Jurkat, Clone E6-1 (cell line): ENCODE measurements at regions not wholly inside any gene's neighbourhood (a gene's known extent, or its start where the extent isn't known, plus 50 kb on each side); places are given as distances from the start of the nearest gene placed in this dataset.
"Not testable (repeated sequence)": the region's sequence is repeated elsewhere in the genome, so short reads cannot be mapped to it uniquely, and the experiment has no call there.

ENCODE experiments used
- DNase-seq: peaks from one replicate; pipeline ENCODE4 v3.0.0-alpha.2; 2011; ENCODE audit warnings: low read depth, low spot score
- H3K4me3 ChIP-seq: 2 replicates; pipeline ENCODE4 v1.5.1; 2011; ENCODE audit warnings: mild to moderate bottlenecking, low read length, control low read depth, moderate library complexity

DNA sequence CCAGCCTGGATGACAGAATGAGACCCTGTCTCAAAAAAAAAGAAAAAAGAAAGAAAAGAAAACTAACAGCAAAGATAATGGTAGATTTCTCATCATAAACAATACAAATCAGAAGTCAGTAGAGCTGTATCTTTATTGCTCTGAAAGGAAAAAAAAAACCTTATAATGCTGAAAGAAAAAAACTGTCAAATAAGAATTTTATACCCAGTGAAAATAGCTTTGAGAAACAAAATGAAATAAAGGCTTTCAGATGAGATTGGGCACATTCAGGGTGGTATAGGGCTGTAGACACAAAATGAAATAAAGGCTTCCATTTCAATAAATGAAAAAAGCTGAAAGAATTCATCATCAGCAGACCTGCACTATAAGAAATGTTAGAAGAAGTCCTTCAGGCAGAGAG is 105.0 kb upstream of the FOXN3 start:
- DNase-seq: no peak
- H3K4me3 ChIP-seq: no peak overlapping the region

DNA sequence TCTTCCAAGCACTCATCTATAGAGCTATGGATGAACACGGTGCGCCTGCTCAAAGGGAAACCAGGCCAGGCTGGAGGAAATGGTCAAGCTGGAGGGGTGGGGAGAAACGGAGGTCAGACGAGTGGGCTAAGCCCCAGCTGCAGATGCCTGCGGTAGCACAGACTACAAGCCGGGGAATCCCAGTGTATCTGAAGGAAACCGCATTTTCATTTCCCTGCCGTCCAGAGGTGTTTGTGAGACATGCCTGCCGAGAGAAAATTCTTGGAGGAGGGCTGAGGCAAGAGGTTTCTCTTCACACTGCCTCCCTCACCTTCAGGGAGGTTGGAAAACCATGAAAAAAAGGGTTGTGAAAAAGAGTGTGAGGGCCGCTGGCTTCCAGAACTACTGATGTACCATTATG is 102.0 kb upstream of the FOXN3 start:
- no peak for DNase-seq
- H3K4me3 ChIP-seq: no peak overlapping the region

DNA sequence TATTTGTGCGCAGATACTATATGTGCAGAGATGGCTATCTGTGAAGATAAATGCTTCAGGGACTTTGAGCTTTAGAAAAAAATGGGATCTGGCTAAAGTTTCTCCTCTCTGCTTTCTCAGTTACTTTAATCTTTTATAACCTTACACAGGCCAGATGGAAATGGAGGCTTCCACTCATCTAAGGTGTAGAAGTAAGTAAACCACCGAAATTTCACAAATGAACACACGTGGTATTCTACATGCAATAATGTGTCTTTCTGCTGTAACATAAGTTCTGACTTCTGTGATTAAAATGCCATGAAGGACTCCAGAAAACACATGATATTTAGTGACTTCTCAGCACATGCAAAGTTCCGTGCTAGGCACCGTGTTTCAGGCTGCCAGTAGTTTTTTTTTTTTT is 99.1 kb upstream of the FOXN3 start:
- H3K4me3 ChIP-seq: no peak overlapping the region
- DNase-seq: no peak

DNA sequence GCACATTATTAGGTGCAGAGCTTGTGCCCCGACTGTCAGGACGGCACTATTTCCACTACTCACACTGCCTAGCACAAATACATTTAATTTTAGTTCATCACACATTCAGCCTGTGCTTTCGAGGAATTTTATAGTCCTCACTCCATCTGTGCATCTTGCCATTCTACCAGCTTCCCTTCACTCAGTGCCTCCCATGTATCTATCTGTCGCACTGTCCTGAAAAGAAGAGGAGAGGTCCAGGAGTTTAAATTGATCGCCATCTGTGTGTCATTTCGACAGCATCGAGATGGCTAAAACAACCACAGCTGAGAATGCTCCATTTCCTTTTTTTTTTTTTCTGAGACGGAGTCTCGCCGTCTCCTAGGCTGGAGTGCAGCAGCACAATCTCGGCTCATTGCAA is 97.6 kb upstream of the FOXN3 start:
- DNase-seq: no peak
- no peak overlapping the region for H3K4me3 ChIP-seq

DNA sequence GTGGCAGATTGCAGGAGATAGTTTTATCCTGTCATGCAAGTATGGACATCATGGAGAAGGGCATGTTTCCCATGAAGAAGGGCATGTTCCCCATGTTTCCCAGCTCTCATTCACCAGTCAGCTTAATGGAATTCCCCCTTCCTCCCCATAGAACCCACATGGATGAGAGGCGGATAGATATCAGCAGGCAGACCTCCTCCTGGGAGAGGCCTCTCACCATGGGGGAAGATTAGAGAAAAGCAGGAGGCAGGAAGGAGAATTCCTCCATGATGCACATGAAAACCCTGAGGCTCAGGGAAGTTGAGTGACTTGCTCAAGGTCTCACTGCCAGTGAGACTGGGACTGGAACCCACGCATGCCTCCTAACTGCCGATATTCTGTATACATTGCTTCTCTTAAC is 92.9 kb upstream of the FOXN3 start:
- DNase-seq: no peak
- no peak overlapping the region for H3K4me3 ChIP-seq

DNA sequence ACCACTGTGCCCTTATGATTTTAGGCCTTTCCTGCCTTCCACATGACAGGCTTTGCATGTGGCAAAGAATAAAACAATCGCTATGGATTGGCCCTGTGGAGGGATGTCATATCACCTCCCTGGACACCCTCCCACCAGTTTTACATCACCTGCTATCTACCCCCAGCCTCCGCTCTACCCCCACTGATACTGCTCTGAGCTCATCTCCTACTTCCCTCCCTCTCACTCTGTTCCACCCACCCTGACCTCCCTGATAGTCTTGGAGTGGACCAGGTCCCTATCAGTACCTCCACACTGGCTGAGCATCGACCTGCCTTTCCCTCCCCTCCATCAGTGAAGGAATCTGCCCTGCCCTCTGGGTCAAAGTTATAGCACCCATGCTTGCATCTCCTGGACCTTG is 91.8 kb upstream of the FOXN3 start:
- H3K4me3 ChIP-seq: no peak overlapping the region
- no peak for DNase-seq

DNA sequence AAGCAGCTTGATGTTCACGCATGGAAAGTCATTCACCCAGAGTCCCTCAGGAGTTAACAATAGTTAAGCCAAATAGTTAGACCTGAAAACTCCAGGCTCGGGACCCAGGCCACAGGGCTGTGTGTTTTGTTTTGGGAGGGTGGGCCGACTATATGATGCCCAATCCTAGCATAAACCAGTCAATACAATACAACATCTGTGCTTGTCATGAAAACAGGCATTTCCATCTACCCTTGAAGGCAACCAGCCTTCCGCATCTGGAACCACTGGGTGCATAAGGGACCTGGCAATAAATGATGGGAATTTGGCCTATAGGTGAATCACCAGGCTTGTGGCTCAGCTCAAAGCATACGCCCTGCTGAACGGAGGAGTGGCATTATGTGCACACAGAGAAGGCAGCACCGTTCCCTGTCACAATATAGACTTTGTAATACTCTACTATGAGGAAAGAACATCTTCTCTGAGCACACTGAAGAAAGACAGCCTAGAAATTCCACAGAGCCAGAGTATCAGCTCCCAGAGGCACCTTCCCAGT is 91.0 kb upstream of the FOXN3 start:
- no peak overlapping the region for H3K4me3 ChIP-seq
- DNase-seq: no peak

DNA sequence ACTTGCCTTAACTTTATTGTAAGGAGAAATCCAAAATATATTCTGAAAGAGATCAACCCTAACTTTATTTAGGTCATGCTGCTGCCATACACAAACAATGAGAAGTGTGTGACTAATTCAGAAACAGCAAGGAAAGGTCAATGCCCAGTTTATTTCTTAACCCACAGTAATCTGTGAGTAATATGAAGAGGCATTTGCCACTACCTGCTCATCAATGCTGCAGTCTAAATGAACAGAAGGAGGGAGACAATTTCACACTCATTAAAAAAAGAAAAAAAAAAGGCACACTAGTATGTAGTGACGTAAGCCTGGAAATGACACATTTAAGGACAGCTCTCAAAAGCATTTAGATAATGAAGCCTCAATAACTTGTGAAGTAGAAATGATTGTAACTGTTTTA is 90.5 kb upstream of the FOXN3 start:
- no peak for DNase-seq
- no peak overlapping the region for H3K4me3 ChIP-seq

DNA sequence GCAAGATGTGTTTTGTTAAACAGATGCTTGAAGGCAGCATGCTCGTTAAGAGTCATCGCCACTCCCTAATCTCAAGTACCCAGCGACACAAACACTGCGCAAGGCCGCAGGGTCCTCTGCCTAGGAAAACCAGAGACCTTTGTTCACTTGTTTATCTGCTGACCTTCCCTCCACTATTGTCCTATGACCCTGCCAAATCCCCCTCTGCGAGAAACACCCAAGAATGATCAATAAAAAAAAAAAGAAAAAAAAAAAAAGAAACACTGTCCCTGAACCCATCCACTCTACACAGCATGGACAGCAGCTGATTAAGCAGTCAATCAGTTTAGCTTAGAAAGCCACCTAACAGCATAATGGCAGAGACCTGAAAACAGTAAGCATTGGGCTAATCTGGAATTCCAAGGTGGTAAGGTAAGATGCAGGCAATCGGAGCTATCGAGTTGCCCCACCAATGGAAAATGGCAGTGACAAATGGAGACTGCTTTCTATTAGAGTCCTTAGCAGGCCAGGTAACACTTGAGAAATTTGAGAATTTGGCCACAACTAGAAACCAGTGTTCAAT is 89.9 kb upstream of the FOXN3 start:
- DNase-seq, H3K4me3 ChIP-seq: not testable (repeated sequence)

DNA sequence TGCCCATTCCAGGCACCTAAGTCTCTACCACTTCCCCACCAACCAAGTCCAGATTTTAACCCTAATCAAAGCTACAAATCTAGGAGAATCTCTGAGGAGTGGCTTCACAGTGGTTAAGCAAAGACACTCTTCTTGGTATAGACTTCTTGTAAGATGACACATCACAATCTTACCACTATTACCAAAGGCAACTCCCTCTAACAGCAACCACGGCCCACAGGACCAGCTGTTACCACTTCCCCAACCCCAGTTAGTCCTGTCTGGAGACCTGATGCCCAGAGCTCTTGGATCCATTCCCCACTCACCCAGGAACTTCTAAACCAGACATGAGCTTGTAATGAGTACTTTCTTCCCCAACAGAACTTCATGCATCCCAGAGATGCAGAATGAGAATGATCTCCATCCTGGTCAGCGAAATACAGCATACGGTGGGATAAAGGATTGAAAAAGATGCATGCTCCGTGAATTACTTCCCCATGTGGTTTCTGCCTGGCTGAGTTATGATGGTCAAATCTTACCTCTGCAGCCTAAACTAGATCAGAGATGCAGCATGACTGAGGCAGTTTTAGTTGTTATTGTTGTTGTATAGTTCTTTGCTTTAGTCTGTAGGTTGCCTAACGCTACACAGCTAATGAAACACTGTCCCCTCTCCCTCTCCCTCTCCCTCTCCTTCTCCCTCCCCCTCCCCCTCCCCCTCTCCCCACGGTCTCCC is 87.7 kb upstream of the FOXN3 start:
- H3K4me3 ChIP-seq: no peak overlapping the region
- DNase-seq: peak; percentile 32

DNA sequence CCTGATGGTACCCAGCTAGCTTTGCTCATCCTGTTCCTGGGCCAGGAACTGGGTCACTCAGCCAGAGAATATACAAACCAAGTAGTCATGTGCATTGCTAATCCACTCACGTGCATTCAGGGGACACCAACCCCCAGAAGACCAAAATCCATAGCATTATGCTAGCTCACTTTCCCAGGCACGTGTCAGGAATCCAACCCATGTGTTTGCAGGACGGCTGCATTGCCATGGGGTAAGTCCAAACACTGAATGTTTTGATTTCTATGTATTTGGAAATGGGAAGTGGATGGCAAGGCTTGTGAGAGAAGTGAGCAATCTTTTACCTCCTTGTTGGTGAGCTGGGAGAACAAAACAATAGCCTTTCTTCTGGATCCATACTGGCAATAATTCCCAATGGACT is 87.1 kb upstream of the FOXN3 start:
- DNase-seq: no peak

DNA sequence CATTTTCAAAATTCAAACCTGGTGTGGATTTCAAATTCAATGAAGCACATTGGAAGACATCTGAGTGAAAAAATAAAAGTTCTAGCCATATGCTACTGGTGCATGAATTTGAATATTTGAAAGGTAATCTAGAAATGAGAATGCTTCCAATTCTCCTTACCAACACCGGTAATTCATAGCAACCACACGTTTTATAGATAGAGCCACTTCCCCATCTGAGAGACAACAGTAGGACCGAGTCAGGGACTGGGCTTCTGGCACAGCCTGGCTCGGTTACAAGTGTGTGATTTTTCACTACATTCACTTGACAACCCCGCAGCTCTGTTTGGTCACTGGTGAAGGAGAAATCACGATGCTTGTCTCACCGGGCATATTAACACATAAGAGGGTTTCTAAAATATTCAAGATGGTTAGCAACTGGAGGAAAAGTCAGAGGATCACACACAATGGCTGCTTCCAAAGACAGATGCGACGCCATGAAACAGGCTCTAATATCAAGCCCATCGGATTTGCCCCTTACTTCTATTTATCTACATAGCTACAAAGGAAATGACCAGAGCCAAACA is 86.5 kb upstream of the FOXN3 start:
- no peak for DNase-seq
- H3K4me3 ChIP-seq: no peak overlapping the region

More for the DNA sequence above, 87.1 kb upstream of the FOXN3 start:
- no peak overlapping the region for H3K4me3 ChIP-seq

DNA sequence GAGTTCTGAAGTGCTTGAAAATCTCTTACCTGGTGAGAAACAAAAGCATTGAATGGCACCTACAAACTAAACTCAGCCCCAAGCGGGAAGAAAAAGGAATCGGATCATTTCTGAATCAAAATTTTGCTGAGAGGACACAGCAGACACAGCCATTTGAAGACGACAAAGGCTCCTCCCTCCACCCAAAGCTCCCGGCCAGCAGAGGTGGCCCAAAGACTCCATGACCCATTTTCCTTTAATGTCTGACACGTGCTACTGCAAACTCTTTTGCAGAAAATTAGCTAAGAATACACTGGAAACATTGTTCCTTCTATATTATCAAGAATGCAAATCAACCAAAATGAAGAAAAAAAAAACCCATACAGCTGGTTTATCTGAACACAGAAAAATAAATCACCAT is 85.9 kb upstream of the FOXN3 start:
- DNase-seq: no peak
- no peak overlapping the region for H3K4me3 ChIP-seq

DNA sequence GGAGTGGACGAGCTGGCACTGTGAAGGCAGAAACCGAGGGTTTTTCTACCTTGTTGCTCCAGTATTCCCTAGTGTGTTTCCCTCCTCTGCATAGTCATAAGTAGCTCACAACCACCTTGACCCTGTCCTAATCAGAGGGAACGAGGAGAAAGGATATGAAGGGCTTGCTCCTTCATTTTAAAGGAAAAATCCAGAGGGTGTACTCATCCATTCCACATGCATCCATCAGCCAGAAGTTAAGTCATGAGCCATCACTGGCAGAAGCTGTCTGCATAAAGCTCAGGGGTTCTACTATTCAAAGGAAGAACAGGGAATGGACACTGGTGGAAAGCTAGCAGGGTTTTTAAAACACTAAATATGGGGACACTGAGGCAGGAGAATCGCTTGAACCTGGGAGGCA is 84.3 kb upstream of the FOXN3 start:
- DNase-seq: no peak
- no peak overlapping the region for H3K4me3 ChIP-seq

DNA sequence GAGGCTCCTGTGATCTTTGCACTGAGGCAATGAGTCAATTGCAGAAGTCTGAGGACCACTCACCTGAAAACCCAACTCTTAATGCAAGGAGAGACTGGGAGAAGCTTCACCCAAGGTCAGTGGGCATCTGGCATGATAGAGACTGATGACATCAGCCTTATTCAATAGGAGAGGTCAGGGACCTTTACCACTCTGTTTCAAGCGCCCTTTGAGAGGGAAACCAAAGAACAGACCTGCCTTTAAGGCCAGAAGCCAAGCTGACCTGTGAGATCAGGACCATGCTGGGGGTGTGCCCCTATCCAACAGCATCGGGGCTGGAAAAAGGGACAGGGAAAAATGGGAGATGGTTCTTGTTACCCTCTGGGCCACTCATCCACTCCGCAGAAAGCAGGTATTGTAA is 83.3 kb upstream of the FOXN3 start:
- no peak overlapping the region for H3K4me3 ChIP-seq
- no peak for DNase-seq

DNA sequence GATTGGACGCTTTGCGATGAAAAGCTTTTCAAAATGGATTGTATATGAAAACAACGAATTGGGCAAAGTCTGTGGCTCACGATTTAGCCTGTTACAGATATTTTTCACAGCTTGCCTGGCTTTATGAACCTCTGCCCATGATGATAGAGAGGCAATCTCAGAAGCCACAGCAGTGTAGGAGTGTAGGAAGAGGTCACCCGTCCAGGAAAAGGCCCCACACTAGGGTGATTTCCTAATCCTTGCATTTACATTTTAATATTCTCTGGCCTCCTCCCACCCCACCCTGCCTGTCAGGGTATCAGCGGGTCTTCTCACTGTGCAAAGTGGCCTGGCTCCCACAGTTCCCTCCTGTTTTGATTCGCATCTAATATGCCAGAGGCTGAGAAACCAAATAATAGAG is 81.8 kb upstream of the FOXN3 start:
- no peak overlapping the region for H3K4me3 ChIP-seq
- DNase-seq: no peak

DNA sequence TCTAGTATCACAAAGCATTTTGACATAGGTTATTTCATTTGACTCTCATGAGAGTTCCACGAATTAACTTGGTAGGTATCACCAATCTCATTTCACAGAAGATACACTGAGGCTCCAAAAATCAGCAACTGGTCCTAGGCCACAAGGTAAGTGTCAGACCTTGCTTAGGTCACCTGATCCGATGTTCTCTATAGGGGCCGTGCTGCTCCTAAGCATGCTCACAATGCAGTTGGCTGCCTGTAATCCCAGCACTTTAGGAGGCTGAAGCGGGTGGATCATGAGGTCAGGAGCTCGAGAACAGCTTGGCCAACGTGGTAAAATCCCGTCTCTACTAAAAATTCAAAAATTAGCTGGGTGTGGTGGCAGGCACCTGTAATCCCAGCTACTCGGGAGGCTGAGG is 78.7 kb upstream of the FOXN3 start:
- H3K4me3 ChIP-seq: no peak overlapping the region
- no peak for DNase-seq

DNA sequence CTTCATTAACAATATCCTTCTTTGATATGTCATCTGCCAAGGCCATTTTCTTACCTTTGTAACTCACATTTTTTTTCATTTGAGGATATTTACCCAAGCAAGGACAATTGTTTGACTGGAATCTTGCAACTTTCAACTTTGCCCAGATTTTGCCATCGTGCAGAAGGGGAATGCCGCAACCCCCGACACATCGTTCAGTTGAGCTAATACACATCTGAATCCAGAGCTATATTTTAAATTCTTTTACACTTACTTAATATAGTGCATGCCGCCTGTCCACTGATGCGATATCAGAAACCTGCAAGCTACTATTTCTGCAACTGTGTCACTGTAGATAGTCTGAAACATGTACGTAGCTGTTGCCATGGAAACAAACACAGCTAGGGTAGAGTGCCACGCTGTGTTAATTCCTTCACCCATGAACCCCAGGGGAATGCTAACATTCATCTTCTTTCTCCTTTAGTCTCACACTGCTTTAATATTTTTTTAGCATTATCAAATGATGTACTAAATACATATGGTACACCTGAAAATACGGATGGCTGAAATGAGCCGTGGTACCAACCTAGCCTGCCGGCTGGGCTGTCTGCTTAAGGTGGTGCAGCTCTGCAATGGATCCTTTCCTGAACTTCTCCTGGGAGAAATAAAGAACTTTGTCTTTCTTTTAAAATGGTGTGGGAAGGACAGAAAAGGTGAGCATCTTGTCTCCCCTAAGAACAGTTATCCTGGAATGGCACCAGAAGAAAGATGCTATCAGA is 77.0 kb upstream of the FOXN3 start:
- no peak overlapping the region for H3K4me3 ChIP-seq
- DNase-seq: no peak

DNA sequence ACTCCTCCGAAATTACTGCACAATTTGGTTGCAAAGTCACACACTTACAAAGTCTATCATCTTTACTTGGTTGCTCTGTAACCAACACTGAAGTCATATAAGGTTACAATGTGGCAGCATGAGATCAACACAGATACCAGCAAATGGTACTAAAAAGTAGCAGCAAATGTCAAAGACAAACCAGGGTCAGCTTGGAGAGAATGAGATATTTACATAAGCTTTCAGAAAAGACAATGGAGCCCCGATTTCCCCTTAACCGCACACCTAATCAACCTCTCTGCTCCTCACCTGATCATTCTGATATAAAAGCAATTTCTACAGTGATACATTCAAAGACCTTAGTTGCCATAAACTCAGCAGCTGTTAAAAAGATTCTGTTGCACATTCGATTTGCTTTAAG is 76.4 kb upstream of the FOXN3 start:
- DNase-seq: no peak
- H3K4me3 ChIP-seq: no peak overlapping the region

DNA sequence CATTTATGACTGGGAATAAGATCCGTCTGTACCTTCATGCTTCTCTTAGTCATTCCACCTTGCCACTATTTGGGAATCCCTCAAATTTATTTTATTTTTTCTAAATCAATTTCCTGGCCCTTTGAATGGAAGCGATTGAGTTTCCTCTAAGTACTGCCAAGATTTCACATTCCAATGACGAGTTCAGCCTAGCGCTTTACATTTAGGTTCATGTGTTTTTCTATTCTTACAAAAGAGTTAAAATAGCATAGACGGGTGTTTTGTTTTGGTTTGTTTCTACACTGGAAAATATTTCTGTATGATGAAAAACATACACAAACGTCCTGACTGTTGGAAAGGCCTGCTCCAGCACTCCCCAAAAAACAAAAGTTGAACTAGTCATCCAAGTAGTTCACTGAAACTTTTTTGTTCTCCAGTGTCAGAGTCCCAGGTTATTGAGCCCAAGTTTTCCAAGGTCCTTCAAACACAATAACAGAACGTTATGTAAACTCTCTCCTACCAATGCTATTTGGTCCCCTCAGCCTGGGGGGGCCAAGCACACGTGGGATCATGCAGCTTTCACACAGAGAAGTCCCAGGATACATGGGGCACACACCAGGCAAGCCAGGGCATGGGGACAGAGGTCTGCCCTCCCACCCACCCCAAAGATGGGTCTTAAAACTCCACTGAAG is 74.8 kb upstream of the FOXN3 start:
- DNase-seq: no peak

More for the DNA sequence above, 74.8 kb upstream of the FOXN3 start:
- no peak overlapping the region for H3K4me3 ChIP-seq
